ENCODE measurements at regions not wholly inside any gene's neighbourhood (a gene's known extent, or its start where the extent isn't known, plus 50 kb on each side); places are given as distances from the start of the nearest gene placed in this dataset.

DNA sequence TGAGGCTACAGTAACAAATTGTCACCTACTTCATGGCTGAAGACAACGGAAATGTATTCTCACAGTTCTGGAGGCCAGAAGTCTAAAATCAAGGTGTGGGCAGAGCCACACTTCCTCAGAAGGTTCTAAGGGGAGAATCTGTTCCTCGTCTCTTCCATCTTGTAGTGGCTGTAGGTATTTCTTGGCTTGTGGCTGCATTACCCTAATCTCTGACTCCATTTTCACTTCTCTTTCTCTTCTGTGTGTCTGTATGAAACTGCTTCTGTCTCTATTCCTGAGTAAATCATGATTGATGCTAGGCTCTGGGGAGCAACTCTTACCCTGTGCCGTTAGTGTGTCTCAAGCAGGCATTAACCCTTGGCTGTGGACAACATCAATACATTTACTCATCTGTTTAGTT lies 164.7 kb downstream of the SQOR start:
- TF ChIP-seq POLR2AphosphoS5 (IDR thresholded peaks at IDR 0.05; ENCODE audit: low read depth, low read length) (no peak), CTCF (IDR thresholded peaks at IDR 0.05) (no peak), REST (IDR thresholded peaks at IDR 0.05; ENCODE audit: insufficient read depth in 1 of 2, low read depth in 2 of 2, low read length in 1 of 2) (no peak), SIN3A (IDR thresholded peaks at IDR 0.05; ENCODE audit: borderline replicate concordance, insufficient read depth, low read depth, low read length) (no peak), TCF7L2 (IDR thresholded peaks at IDR 0.05; ENCODE audit: low read depth, low read length) (no peak)
